H1 (cell line): ENCODE measurements at regions not wholly inside any gene's neighbourhood (a gene's known extent, or its start where the extent isn't known, plus 50 kb on each side); places are given as distances from the start of the nearest gene placed in this dataset.

Experiments used
- CTCF ChIA-PET: fragments of 300-600 bp; sonication (Branson Sonifier 250); formaldehyde crosslinking; loops from one replicate; lab custom pipeline; 2021; ENCODE audit not compliant: partially characterized antibody; lab: Charles Lee
- POLR2A ChIA-PET: fragments of 300-600 bp; sonication (Branson Sonifier 250); formaldehyde crosslinking; loops from one replicate; lab custom pipeline; 2021; ENCODE audit warnings: inconsistent platforms; ENCODE audit not compliant: partially characterized antibody; lab: Charles Lee
- DNase-seq, 2 experiments: peaks; one replicate each; pipeline versions ENCODE4 v3.0.0 to v3.0.0-alpha.2; 2010 to 2022; ENCODE audit warnings: low spot score in 2 of 2, low read depth in 1 of 2, mixed read lengths in 1 of 2
- FAIRE-seq: peaks from 2 replicates; lab custom pipeline; 2011; peaks lifted over from hg19 to GRCh38; lab: Jason Lieb, UNC
- H2AFZ ChIP-seq: 2 replicates; pipeline ENCODE4 v1.8.1; 2012; ENCODE audit warnings: low read length, inconsistent platforms
- H2AK5ac ChIP-seq: 2 replicates; pipeline ENCODE4 v1.6.1; 2013; ENCODE audit warnings: low read depth, low read length
- H2BK120ac ChIP-seq: replicated peaks from 2 replicates; pipeline ENCODE3; 2013; ENCODE audit warnings: low read depth, low read length, inconsistent platforms
- H2BK12ac ChIP-seq: 2 replicates; pipeline ENCODE4 v1.6.1; 2013; ENCODE audit warnings: low read depth, low read length
- H2BK15ac ChIP-seq: 2 replicates; pipeline ENCODE4 v1.6.1; 2013; ENCODE audit warnings: low read length
- H2BK20ac ChIP-seq: 2 replicates; pipeline ENCODE4 v1.6.1; 2013; ENCODE audit warnings: low read length
- H2BK5ac ChIP-seq: 2 replicates; pipeline ENCODE4 v1.6.1; 2013; ENCODE audit warnings: low read depth, low read length
- H3K14ac ChIP-seq: 2 replicates; pipeline ENCODE4 v1.6.1; 2013; ENCODE audit warnings: inconsistent platforms; ENCODE audit not compliant: insufficient read length
- H3K18ac ChIP-seq: 2 replicates; pipeline ENCODE4 v1.6.1; 2013; ENCODE audit warnings: low read length; ENCODE audit errors: extremely low read depth
- H3K23ac ChIP-seq: 2 replicates; pipeline ENCODE4 v1.6.1; 2013; ENCODE audit warnings: inconsistent platforms; ENCODE audit not compliant: insufficient read length
- H3K23me2 ChIP-seq: 2 replicates; pipeline ENCODE4 v1.6.1; 2013; ENCODE audit warnings: low read depth, low read length
- H3K27ac ChIP-seq: 2 replicates; pipeline ENCODE4 v1.6.1; 2011; ENCODE audit warnings: low read depth, low read length, inconsistent platforms
- H3K27me3 ChIP-seq, 4 experiments: replicated peaks in 1 of 4; 1 replicate in 1 of 4; 2 replicates in 3 of 4; pipeline versions ENCODE4 v1.6.1 to v1.8.1; 2011 to 2013; ENCODE audit warnings: low read length in 3 of 4, mild to moderate bottlenecking in 3 of 4, inconsistent platforms in 2 of 4, mixed read lengths in 2 of 4, moderate library complexity in 1 of 4; ENCODE audit not compliant: control insufficient read depth in 3 of 4, insufficient read depth in 3 of 4; ENCODE audit errors: extremely low read depth in 1 of 4
- H3K36me3 ChIP-seq, 4 experiments: 2 replicates each; pipeline versions ENCODE4 v1.6.1 to v1.8.1; 2011 to 2013; ENCODE audit warnings: mild to moderate bottlenecking in 4 of 4, low read length in 3 of 4, moderate library complexity in 2 of 4, control low read depth in 1 of 4, inconsistent platforms in 1 of 4; ENCODE audit not compliant: insufficient read depth in 4 of 4, control insufficient read depth in 2 of 4
- H3K4ac ChIP-seq: replicated peaks from 2 replicates; pipeline ENCODE3; 2013; ENCODE audit warnings: low read length, low read depth, mixed read lengths, inconsistent platforms; ENCODE audit not compliant: insufficient read length
- H3K4me1 ChIP-seq, 4 experiments: replicated peaks in 1 of 4; 1 replicate in 1 of 4; 2 replicates in 3 of 4; pipeline versions ENCODE4 v1.6.1 to v1.8.1; 2011 to 2013; ENCODE audit warnings: low read length in 3 of 4, inconsistent platforms in 2 of 4, mixed read lengths in 1 of 4; ENCODE audit not compliant: insufficient read depth in 4 of 4, control insufficient read depth in 3 of 4
- H3K4me2 ChIP-seq, 2 experiments: 2 replicates each; pipeline versions ENCODE4 v1.6.1 to v1.8.1; 2011 to 2013; ENCODE audit warnings: low read depth in 2 of 2, low read length in 2 of 2, control low read depth in 1 of 2, inconsistent platforms in 1 of 2, mild to moderate bottlenecking in 1 of 2; ENCODE audit not compliant: insufficient read depth in 1 of 2
- H3K4me3 ChIP-seq, 4 experiments: fragments of 200-600, 300-600 bp in 1 of 4; sonication (generic), shearing (Covaris generic), sonication (Bioruptor Twin) in 1 of 4; 2 replicates each; pipeline versions ENCODE4 v1.5.1 to v1.8.1; 2011 to 2016; ENCODE audit warnings: low read length in 4 of 4, low read depth in 3 of 4, control low read depth in 2 of 4, inconsistent platforms in 2 of 4, mild to moderate bottlenecking in 2 of 4, mixed read lengths in 1 of 4, moderate library complexity in 1 of 4; ENCODE audit not compliant: insufficient read depth in 2 of 4; ENCODE audit errors: extremely low read depth in 1 of 4
- H3K56ac ChIP-seq: replicated peaks from 2 replicates; pipeline ENCODE3; 2013; ENCODE audit warnings: low read depth, mild to moderate bottlenecking, mixed read lengths, low read length, inconsistent platforms; ENCODE audit not compliant: insufficient read length
- H3K79me1 ChIP-seq: 2 replicates; pipeline ENCODE4 v1.6.1; 2013; ENCODE audit warnings: low read depth, low read length, control low read depth
- H3K79me2 ChIP-seq, 2 experiments: 2 replicates each; pipeline versions ENCODE4 v1.6.1 to v1.8.1; 2012 to 2013; ENCODE audit warnings: low read length in 2 of 2, mild to moderate bottlenecking in 2 of 2, inconsistent platforms in 1 of 2; ENCODE audit not compliant: insufficient read depth in 2 of 2, control insufficient read depth in 1 of 2
- H3K9ac ChIP-seq, 4 experiments: replicated peaks in 1 of 4; 1 replicate in 1 of 4; 2 replicates in 3 of 4; pipeline versions ENCODE4 v1.6.1 to v1.8.1; 2011 to 2013; ENCODE audit warnings: low read depth in 3 of 4, low read length in 3 of 4, control low read depth in 2 of 4, mild to moderate bottlenecking in 2 of 4, moderate library complexity in 2 of 4, inconsistent platforms in 1 of 4; ENCODE audit errors: extremely low read depth in 1 of 4
- H3K9me3 ChIP-seq, 2 experiments: 2 replicates each; pipeline versions ENCODE4 v1.6.1 to v1.8.1; 2012 to 2013; ENCODE audit warnings: mild to moderate bottlenecking in 2 of 2, moderate library complexity in 2 of 2, control low read depth in 1 of 2, inconsistent platforms in 1 of 2, low read depth in 1 of 2, low read length in 1 of 2, mixed read lengths in 1 of 2; ENCODE audit not compliant: insufficient read depth in 2 of 2
- H4K20me1 ChIP-seq, 2 experiments: replicated peaks in 1 of 2; 2 replicates each; pipeline versions ENCODE3 to v1.8.1; 2011 to 2013; ENCODE audit warnings: inconsistent platforms in 2 of 2, low read length in 2 of 2, mild to moderate bottlenecking in 1 of 2; ENCODE audit not compliant: insufficient read depth in 2 of 2, control insufficient read depth in 1 of 2
- H4K5ac ChIP-seq: 2 replicates; pipeline ENCODE4 v1.6.1; 2013; ENCODE audit warnings: low read length, low read depth, mixed read lengths, inconsistent platforms; ENCODE audit not compliant: insufficient read length
- H4K8ac ChIP-seq: 2 replicates; pipeline ENCODE4 v1.8.0; 2013; ENCODE audit warnings: mild to moderate bottlenecking, moderate library complexity, low read length, inconsistent platforms; ENCODE audit not compliant: insufficient read depth; ENCODE audit errors: extremely low read depth
- H4K91ac ChIP-seq: replicated peaks from 2 replicates; pipeline ENCODE3; 2013; ENCODE audit warnings: low read length, mixed read lengths, inconsistent platforms; ENCODE audit not compliant: insufficient read length
- BACH1 ChIP-seq: IDR thresholded peaks from 2 replicates; pipeline ENCODE4 v1.6.1; 2012; ENCODE audit warnings: low read length, improper control_type of control experiment
- EGR1 ChIP-seq: IDR thresholded peaks from 2 replicates; pipeline ENCODE4 v1.6.1; 2011; ENCODE audit warnings: low read depth, low read length, borderline replicate concordance
- EP300 ChIP-seq, 2 experiments: IDR thresholded peaks; 1 replicate in 1 of 2; 2 replicates in 1 of 2; pipeline ENCODE4 v1.6.1; 2011 to 2012; ENCODE audit warnings: low read depth in 2 of 2, low read length in 2 of 2, mild to moderate bottlenecking in 2 of 2, borderline replicate concordance in 1 of 2, inconsistent platforms in 1 of 2, moderate library complexity in 1 of 2
- EZH2 ChIP-seq: fragments of 200-600 bp; sonication (generic); IDR thresholded peaks from 2 replicates; pipeline ENCODE4 v1.7.1; 2012; ENCODE audit warnings: low read depth, mild to moderate bottlenecking, moderate library complexity, low read length, inconsistent platforms; ENCODE audit not compliant: severe bottlenecking
- FOSL1 ChIP-seq: IDR thresholded peaks from 2 replicates; pipeline ENCODE4 v1.6.1; 2011; ENCODE audit warnings: mild to moderate bottlenecking, low read depth, low read length, moderate library complexity; ENCODE audit not compliant: insufficient read depth
- GTF2F1 ChIP-seq: IDR thresholded peaks from 2 replicates; pipeline ENCODE4 v1.6.1; 2012; ENCODE audit warnings: low read depth, low read length, improper control_type of control experiment, borderline replicate concordance
- HDAC2 ChIP-seq, 2 experiments: fragments of 300-600 bp in 1 of 2; sonication (generic) in 1 of 2; IDR thresholded peaks; 2 replicates each; pipeline ENCODE4 v1.6.1; 2011 to 2012; ENCODE audit warnings: low read depth in 2 of 2, low read length in 2 of 2, mild to moderate bottlenecking in 2 of 2, moderate library complexity in 2 of 2, borderline replicate concordance in 1 of 2, inconsistent platforms in 1 of 2
- POLR2A ChIP-seq, 2 experiments: IDR thresholded peaks; 1 replicate in 1 of 2; 2 replicates in 1 of 2; pipeline ENCODE4 v1.6.1; 2011; ENCODE audit warnings: low read depth in 2 of 2, low read length in 2 of 2, mild to moderate bottlenecking in 2 of 2; ENCODE audit errors: control extremely low read depth in 1 of 2
- POLR2AphosphoS5 ChIP-seq: IDR thresholded peaks from 2 replicates; pipeline ENCODE4 v1.6.1; 2011; ENCODE audit warnings: low read depth, low read length
- RBBP5 ChIP-seq: IDR thresholded peaks from 2 replicates; pipeline ENCODE4 v1.7.1; 2012; ENCODE audit warnings: low read depth, mild to moderate bottlenecking, inconsistent platforms, low read length, moderate library complexity, borderline replicate concordance
- RNF2 ChIP-seq: fragments of 200-900, 300-1000 bp; sonication (generic); IDR thresholded peaks from 2 replicates; pipeline ENCODE4 v1.7.1; 2016; ENCODE audit warnings: borderline replicate concordance, low read depth, mild to moderate bottlenecking, antibody characterized with exemption, low read length; ENCODE audit not compliant: poor library complexity, severe bottlenecking; ENCODE audit errors: missing control alignments
- SRF ChIP-seq: IDR thresholded peaks from 2 replicates; pipeline ENCODE4 v1.6.1; 2011; ENCODE audit warnings: mild to moderate bottlenecking, low read depth, low read length, moderate library complexity
- TBP ChIP-seq: IDR thresholded peaks from 2 replicates; pipeline ENCODE4 v1.6.1; 2011; ENCODE audit warnings: low read depth, low read length, improper control_type of control experiment
- TF ChIP-seq, protein P1 (sequence below): IDR thresholded peaks from 2 replicates; pipeline ENCODE4 v1.6.1; 2011; ENCODE audit warnings: low read depth, mild to moderate bottlenecking, low read length; ENCODE audit not compliant: insufficient read depth

DNA sequence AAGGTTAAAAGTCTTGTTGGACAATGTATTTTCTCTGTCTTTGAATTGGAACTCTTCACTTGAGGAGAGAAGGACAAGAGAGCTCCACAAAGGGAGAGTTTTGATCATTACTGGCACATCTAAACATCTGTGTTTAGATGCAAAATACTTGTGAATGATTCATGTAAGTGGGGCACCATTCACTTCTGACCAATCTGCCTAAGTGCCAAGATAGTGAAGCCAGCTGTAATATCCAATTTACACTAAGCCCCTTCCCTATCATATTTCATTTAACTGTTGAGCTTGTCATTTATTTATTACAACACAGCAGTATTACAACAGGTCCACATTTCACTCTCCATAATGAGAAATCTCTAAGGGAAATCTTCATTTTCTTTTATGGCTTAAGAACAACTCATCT is 832.3 kb upstream of the GOT2 start:
- no peaks in the 10 kb centered on the region for H3K79me2 ChIP-seq
- ChIA-PET POLR2A (no interaction called here), CTCF (interaction anchor here (0.7 to 1.2 kb wide), 2 partner anchors 13 to 374 kb away, joined by 3 read pairs; no protein-coding TSS in a partner anchor)
- H3K4me2 ChIP-seq: no peak overlapping the region
- no peak overlapping the region for H3K14ac ChIP-seq
- H3K4ac ChIP-seq: no peak overlapping the region
- no peak overlapping the region for H3K9ac ChIP-seq
- no peak overlapping the region for H3K4me3 ChIP-seq
- no peak overlapping the region for H2BK120ac ChIP-seq
- H3K23ac ChIP-seq: no peak overlapping the region
- no peak for DNase-seq
- H3K9me3 ChIP-seq: no peaks in the 10 kb centered on the region
- no peak for FAIRE-seq
- no peak overlapping the region for H3K56ac ChIP-seq
- H2AFZ ChIP-seq: no peak overlapping the region
- H4K8ac ChIP-seq: no peak overlapping the region
- H4K91ac ChIP-seq: no peak overlapping the region
- no peak overlapping the region for H2BK12ac ChIP-seq
- H3K36me3 ChIP-seq: no peaks in the 10 kb centered on the region
- H2BK15ac ChIP-seq: no peak overlapping the region
- no peaks in the 10 kb centered on the region for H3K27me3 ChIP-seq
- no peaks in the 10 kb centered on the region for H3K4me1 ChIP-seq
- TF ChIP-seq BACH1: no peak
- TF ChIP-seq GTF2F1: no peak
- TF ChIP-seq HDAC2 (IDR thresholded peaks at IDR 0.05; ENCODE audit: borderline replicate concordance in 1 of 2, low read depth in 2 of 2, low read length in 2 of 2): no peak
- no peak for TF ChIP-seq SRF
- TF ChIP-seq EZH2: no peak
- TF ChIP-seq, protein P1, sequence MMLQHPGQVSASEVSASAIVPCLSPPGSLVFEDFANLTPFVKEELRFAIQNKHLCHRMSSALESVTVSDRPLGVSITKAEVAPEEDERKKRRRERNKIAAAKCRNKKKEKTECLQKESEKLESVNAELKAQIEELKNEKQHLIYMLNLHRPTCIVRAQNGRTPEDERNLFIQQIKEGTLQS: no peak
- no peak for TF ChIP-seq POLR2A (IDR thresholded peaks at IDR 0.05; ENCODE audit: control extremely low read depth in 1 of 2, low read depth in 2 of 2, low read length in 2 of 2)
- no peak for TF ChIP-seq POLR2AphosphoS5
- no peak for TF ChIP-seq EGR1
- TF ChIP-seq TBP: no peak
- no peak for TF ChIP-seq EP300 (IDR thresholded peaks at IDR 0.05; ENCODE audit: borderline replicate concordance in 1 of 2, low read depth in 2 of 2, low read length in 2 of 2)
- no peak for TF ChIP-seq FOSL1
- no peak for TF ChIP-seq RNF2
- no peak for TF ChIP-seq RBBP5
- no peak overlapping the region for H4K5ac ChIP-seq
- H2BK20ac ChIP-seq: no peak overlapping the region
- no peaks in the 10 kb centered on the region for H3K23me2 ChIP-seq
- H3K27ac ChIP-seq: no peak overlapping the region
- no peaks in the 10 kb centered on the region for H3K79me1 ChIP-seq
- H3K18ac ChIP-seq: no peak overlapping the region
- H4K20me1 ChIP-seq: no peaks in the 10 kb centered on the region
- no peak overlapping the region for H2AK5ac ChIP-seq
- H2BK5ac ChIP-seq: no peak overlapping the region
